ENCODE measurements at regions not wholly inside any gene's neighbourhood (a gene's known extent, or its start where the extent isn't known, plus 50 kb on each side); places are given as distances from the start of the nearest gene placed in this dataset.

DNA sequence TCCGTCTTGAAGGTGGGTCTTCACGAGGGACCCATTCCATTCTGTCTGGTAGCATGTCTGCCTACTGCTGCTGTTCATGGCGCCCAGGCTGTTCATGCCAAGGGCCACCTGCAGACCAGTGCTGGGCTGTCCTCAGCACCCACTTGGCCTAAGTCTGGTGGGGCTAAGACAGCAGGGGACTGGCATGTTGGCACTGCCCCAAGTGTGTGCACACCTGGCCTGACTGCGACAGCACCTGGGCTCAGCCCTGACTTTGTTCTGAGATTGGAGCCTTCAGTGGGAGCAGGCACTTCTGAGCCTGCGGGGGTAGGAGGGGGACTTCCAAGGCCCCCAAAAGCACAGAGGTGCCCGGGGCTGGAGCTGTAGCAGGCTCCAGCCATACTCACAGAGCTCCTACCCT is 250.8 kb upstream of the EDNRB start:
- no peak overlapping the region for H3K4me3 ChIP-seq (ENCODE audit: low read depth, low read length)
- TF ChIP-seq, protein P1, sequence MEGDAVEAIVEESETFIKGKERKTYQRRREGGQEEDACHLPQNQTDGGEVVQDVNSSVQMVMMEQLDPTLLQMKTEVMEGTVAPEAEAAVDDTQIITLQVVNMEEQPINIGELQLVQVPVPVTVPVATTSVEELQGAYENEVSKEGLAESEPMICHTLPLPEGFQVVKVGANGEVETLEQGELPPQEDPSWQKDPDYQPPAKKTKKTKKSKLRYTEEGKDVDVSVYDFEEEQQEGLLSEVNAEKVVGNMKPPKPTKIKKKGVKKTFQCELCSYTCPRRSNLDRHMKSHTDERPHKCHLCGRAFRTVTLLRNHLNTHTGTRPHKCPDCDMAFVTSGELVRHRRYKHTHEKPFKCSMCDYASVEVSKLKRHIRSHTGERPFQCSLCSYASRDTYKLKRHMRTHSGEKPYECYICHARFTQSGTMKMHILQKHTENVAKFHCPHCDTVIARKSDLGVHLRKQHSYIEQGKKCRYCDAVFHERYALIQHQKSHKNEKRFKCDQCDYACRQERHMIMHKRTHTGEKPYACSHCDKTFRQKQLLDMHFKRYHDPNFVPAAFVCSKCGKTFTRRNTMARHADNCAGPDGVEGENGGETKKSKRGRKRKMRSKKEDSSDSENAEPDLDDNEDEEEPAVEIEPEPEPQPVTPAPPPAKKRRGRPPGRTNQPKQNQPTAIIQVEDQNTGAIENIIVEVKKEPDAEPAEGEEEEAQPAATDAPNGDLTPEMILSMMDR (IDR thresholded peaks at IDR 0.05; ENCODE audit: low read depth, low read length) = no peak

DNA sequence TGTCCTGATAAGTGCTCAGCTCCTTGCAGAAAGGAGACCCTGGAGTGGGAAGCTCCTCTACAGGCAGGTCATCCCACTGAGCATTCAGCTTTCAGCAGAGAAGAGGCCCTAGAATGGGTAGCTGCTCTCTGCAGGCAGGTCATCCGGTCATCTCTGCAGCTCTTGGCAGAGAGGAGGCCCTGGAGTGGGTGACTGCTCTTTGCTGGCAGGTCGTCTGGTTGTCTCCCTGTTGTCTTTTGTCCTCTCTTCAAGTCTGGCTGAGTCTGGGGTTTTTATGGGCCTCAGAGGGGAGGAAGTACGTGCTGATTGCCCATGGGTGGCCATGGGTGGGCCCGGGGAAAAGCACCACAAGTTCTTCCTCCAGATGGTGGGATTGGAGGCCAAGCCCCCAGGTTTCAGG is 250.3 kb upstream of the EDNRB start:
- TF ChIP-seq, protein P1 (IDR thresholded peaks at IDR 0.05; ENCODE audit: low read depth, low read length) = no peak
- no peak overlapping the region for H3K4me3 ChIP-seq (ENCODE audit: low read depth, low read length)

DNA sequence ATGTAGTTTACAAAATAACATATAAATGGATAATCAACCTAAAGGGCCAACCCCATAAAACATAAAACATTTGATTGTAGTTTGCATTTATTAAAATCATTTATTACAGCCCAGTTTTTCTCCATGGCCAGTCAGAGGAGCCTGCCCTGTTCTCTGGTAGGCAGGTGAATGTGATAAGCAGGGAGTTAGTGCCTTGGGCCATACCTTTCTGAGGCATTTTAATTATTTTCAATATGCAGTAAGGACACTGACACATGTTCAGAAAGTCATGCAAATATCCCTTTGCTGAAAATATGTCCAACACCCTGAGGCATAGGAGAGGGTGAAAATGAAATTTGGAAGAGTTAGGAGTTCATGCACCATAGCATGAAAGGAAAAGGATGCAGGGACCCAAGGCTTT is 242.6 kb upstream of the EDNRB start:
- no peak overlapping the region for H3K4me3 ChIP-seq (ENCODE audit: low read depth, low read length)
- TF ChIP-seq, protein P1 (IDR thresholded peaks at IDR 0.05; ENCODE audit: low read depth, low read length) = no peak

DNA sequence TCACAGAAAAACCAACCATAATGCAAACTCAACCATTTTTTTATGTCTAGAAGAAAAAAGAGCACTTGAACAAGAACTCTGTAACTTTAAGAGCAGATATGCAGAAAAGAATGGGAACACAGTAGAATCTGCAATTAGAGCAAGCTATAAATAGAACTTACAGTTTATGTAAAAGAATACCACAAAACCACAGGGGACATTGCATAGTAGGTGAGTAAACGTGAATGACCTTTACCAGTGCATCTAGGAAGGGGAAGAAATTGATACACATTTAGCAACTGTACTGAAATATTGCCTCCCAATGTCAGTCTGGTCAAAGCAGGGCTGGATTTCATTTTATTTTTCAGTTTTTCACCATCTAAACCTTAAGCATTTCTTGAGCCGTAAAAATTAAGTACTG is 242.2 kb upstream of the EDNRB start:
- no peak overlapping the region for H3K4me3 ChIP-seq (ENCODE audit: low read depth, low read length)

DNA sequence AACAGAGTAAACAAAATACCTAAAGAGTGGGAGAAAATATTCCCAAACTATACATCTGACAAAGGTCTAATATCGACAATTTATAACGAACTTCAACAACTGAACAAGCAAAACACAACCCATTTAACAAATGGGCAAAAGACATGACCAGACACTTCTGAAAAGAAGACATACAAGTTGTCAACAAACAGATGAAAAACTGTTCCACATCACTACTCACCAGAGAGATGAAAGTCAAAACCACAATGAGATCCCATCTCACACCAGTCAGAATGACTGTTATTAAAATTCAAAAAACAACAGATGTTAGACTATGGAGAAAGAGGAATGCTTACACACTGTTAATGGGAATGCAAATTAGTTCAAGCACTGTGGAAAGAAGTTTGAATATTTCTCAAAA is 233.8 kb upstream of the EDNRB start:
- no peak overlapping the region for H3K4me3 ChIP-seq (ENCODE audit: low read depth, low read length)
- TF ChIP-seq, protein P1 (IDR thresholded peaks at IDR 0.05; ENCODE audit: low read depth, low read length) = no peak

More for the DNA sequence above, 242.2 kb upstream of the EDNRB start:
- TF ChIP-seq, protein P1 (IDR thresholded peaks at IDR 0.05; ENCODE audit: low read depth, low read length) = no peak

DNA sequence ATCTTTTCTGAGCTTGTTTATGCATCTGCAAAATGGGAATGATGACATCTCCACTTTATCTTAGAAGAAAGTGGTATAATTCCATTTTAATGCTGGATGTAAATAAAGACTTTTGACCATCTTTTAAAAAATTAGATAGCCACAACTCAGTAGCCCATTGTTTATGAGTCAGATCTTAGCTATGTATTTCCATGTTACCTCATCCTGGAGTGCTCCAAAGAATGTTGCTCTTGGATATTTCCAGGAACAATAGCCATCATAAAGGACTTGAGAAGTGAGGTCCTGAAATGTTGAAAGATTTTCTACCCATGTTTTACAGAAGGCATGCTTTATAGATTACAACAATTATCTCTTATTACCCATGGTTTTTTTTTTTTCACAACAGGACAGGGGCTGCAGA is 229.3 kb upstream of the EDNRB start:
- no peak overlapping the region for H3K4me3 ChIP-seq (ENCODE audit: low read depth, low read length)
- TF ChIP-seq, protein P1 (IDR thresholded peaks at IDR 0.05; ENCODE audit: low read depth, low read length) = no peak

DNA sequence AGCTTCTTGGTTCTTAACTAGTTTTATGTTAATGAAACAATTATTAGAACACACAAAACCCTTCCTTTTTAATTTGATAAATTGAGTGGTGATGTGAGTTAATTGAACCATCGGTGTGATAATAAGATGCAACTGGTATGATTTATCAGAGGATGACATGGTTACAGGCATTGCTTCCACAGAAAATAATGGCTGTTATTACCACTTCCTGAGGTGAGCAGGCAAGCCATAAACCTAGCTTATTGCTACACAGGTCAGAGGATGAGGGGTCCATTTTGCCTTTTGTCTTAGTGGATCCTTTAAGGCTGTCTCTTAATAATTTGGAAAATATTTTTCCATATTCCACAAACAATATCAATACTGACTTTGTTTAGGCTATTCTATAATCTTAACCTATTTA is 226.6 kb upstream of the EDNRB start:
- TF ChIP-seq, protein P1 (IDR thresholded peaks at IDR 0.05; ENCODE audit: low read depth, low read length) = no peak
- no peak overlapping the region for H3K4me3 ChIP-seq (ENCODE audit: low read depth, low read length)

Data from WI38 (cell line).